Endodermal cell (in vitro differentiated cells): ENCODE measurements at regions not wholly inside any gene's neighbourhood (a gene's known extent, or its start where the extent isn't known, plus 50 kb on each side); places are given as distances from the start of the nearest gene placed in this dataset.

Experiments used
- DNase-seq: peaks from one replicate; pipeline ENCODE4 v3.0.0-alpha.2; 2017
- H3K27ac ChIP-seq: 2 replicates; pipeline ENCODE4 v1.5.1; 2013; ENCODE audit warnings: mild to moderate bottlenecking, low read depth, low read length, moderate library complexity
- H3K27me3 ChIP-seq: 2 replicates; pipeline ENCODE4 v1.6.1; 2013; ENCODE audit warnings: mild to moderate bottlenecking, low read length, moderate library complexity; ENCODE audit not compliant: insufficient read depth, control insufficient read depth, poor library complexity, severe bottlenecking
- H3K36me3 ChIP-seq: 2 replicates; pipeline ENCODE4 v1.7.0; 2013; ENCODE audit warnings: mild to moderate bottlenecking, low read length, moderate library complexity; ENCODE audit not compliant: control insufficient read depth, insufficient read depth
- H3K4me1 ChIP-seq: one replicate; pipeline ENCODE4 v1.7.0; 2013; ENCODE audit warnings: low read length; ENCODE audit not compliant: control insufficient read depth, insufficient read depth
- H3K4me3 ChIP-seq: 2 replicates; pipeline ENCODE4 v1.5.1; 2013; ENCODE audit warnings: mild to moderate bottlenecking, low read length, moderate library complexity
- H3K9ac ChIP-seq: 2 replicates; pipeline ENCODE4 v1.6.1; 2013; ENCODE audit warnings: mild to moderate bottlenecking, low read length, moderate library complexity; ENCODE audit not compliant: poor library complexity, severe bottlenecking; ENCODE audit errors: extremely low read depth
- H3K9me3 ChIP-seq: 2 replicates; pipeline ENCODE4 v1.6.1; 2013; ENCODE audit warnings: mild to moderate bottlenecking, low read length, moderate library complexity; ENCODE audit not compliant: control insufficient read depth
- H3K27ac Mint-ChIP-seq: 2 replicates; pipeline ENCODE4 v1.8.0; 2020; ENCODE audit warnings: mixed read lengths
- H3K27me3 Mint-ChIP-seq: 2 replicates; pipeline ENCODE4 v1.8.0; 2021; ENCODE audit warnings: mild to moderate bottlenecking, mixed read lengths; ENCODE audit not compliant: insufficient read depth
- H3K36me3 Mint-ChIP-seq: 2 replicates; pipeline ENCODE4 v1.8.0; 2020; ENCODE audit warnings: low read depth, mixed read lengths
- H3K4me1 Mint-ChIP-seq: 2 replicates; pipeline ENCODE4 v1.8.0; 2020; ENCODE audit warnings: mixed read lengths
- H3K4me3 Mint-ChIP-seq: 2 replicates; pipeline ENCODE4 v1.8.0; 2020; ENCODE audit warnings: mild to moderate bottlenecking, moderate library complexity, mixed read lengths
- H3K9me3 Mint-ChIP-seq: 2 replicates; pipeline ENCODE4 v1.8.0; 2020; ENCODE audit warnings: mild to moderate bottlenecking, mixed read lengths
- WGBS, 2 experiments: methylation state at CpG; one replicate each; pipeline versions ENCODE4 v1.1.5 to v1.1.7; 2013; ENCODE audit warnings: missing lambda C conversion rate in 2 of 2, mixed read lengths in 1 of 2; ENCODE audit not compliant: insufficient coverage in 1 of 2, insufficient read length in 1 of 2; 5-methylcytosine and 5-hydroxymethylcytosine counted together
- TF ChIP-seq, protein P1 (sequence below): fragments of 200-600 bp; sonication (generic); conservative IDR thresholded peaks from 2 replicates; pipeline ENCODE4 v1.5.0; 2021; ENCODE audit warnings: antibody characterized with exemption, mild to moderate bottlenecking

DNA sequence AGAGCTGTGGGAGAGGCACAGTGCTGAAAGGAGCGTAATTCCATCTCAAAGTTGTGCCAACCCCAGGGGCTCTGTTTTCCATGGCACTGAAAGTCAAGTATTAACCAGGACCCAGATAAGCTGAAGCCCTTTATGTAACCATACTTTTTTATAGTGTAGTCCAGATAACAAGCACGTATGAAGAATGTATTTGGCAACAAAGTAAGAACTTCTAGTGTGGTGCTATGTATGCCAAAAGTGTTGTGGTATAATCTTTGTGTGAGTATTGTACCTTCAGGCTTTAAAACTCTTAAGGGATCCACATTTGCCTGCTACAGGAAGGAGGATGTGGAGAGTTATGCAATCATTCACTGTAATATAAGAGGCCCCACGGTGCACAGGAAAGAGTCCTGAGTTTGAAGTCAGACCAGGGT is 129.4 kb downstream of the IBTK start:
- H3K27me3 Mint-ChIP-seq = no peaks in the 10 kb centered on the region
- TF ChIP-seq, protein P1, sequence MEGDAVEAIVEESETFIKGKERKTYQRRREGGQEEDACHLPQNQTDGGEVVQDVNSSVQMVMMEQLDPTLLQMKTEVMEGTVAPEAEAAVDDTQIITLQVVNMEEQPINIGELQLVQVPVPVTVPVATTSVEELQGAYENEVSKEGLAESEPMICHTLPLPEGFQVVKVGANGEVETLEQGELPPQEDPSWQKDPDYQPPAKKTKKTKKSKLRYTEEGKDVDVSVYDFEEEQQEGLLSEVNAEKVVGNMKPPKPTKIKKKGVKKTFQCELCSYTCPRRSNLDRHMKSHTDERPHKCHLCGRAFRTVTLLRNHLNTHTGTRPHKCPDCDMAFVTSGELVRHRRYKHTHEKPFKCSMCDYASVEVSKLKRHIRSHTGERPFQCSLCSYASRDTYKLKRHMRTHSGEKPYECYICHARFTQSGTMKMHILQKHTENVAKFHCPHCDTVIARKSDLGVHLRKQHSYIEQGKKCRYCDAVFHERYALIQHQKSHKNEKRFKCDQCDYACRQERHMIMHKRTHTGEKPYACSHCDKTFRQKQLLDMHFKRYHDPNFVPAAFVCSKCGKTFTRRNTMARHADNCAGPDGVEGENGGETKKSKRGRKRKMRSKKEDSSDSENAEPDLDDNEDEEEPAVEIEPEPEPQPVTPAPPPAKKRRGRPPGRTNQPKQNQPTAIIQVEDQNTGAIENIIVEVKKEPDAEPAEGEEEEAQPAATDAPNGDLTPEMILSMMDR = no peak
- Histone ChIP-seq H3K9me3 (no peaks in the 10 kb centered on the region), H3K27me3 (no peaks in the 10 kb centered on the region), H3K4me1 (no peaks in the 10 kb centered on the region), H3K4me3 (no peak overlapping the region), H3K9ac (no peak overlapping the region), H3K36me3 (no peaks in the 10 kb centered on the region), H3K27ac (no peak overlapping the region)
- no peak overlapping the region for H3K27ac Mint-ChIP-seq
- DNase-seq = no peak
- no peaks in the 10 kb centered on the region for H3K9me3 Mint-ChIP-seq
- WGBS, 2 experiments = 85 to 100% methylated on average over 1 to 3 of the region's 3 CpGs
- no peak overlapping the region for H3K4me3 Mint-ChIP-seq
- no peaks in the 10 kb centered on the region for H3K36me3 Mint-ChIP-seq
- peaks cover 5% of the 10 kb centered on the region for H3K4me1 Mint-ChIP-seq

DNA sequence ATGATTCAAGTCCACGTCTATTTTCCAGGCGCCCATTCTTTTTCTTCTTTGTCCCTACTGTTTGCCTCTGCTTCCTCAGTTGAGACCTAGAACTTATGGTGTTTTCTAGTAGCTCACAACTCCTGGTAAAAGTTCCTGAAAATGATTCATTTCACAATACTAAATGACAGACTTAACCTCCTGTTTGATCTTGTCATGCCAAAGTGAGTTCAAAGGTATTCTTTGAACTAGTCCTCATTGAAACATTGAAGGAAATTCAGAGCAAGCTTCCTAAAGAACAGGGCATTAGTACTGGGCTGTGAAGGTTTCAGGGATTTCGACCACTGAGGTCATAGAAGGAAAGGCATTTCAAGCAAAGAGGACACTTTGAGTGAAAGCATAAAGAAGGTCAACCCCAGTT is 132.8 kb downstream of the IBTK start:
- H3K27me3 Mint-ChIP-seq = no peaks in the 10 kb centered on the region
- Histone ChIP-seq H3K27me3 (no peaks in the 10 kb centered on the region), H3K4me3 (no peak overlapping the region), H3K36me3 (no peaks in the 10 kb centered on the region), H3K9me3 (peaks cover 9% of the 10 kb centered on the region), H3K4me1 (peaks cover 5% of the 10 kb centered on the region), H3K9ac (no peak overlapping the region), H3K27ac (no peak overlapping the region)
- peaks cover 7% of the 10 kb centered on the region for H3K9me3 Mint-ChIP-seq
- no peak overlapping the region for H3K27ac Mint-ChIP-seq
- H3K4me1 Mint-ChIP-seq = peaks cover 14% of the 10 kb centered on the region
- H3K36me3 Mint-ChIP-seq = no peaks in the 10 kb centered on the region
- DNase-seq = no peak
- 92 to 100% methylated on average over 3 of the region's 3 CpGs for WGBS, 2 experiments
- TF ChIP-seq, protein P1 = no peak
- H3K4me3 Mint-ChIP-seq = no peak overlapping the region

DNA sequence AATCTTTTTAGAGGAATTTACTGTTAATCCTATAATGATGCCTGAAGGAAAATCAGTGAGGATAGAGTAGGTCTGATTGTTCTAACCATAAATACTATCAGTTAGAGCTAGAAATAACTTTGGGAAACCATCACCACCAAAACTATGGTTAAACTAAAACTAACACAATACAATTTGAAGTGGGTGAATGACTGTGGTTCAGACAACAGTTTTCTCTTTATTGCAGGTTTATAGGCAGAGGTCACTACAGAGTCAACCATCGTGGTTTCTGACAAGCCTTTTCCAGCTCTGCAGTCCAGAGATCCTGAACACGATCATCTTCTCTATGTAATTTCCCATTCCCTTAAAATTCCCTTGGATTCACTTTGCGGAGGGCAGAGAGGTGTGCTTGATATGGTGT is 134.3 kb downstream of the IBTK start:
- H3K27me3 Mint-ChIP-seq = no peaks in the 10 kb centered on the region
- H3K9me3 Mint-ChIP-seq = peaks cover 15% of the 10 kb centered on the region
- peaks cover 14% of the 10 kb centered on the region for H3K4me1 Mint-ChIP-seq
- no peaks in the 10 kb centered on the region for H3K27me3 ChIP-seq
- peaks cover 17% of the 10 kb centered on the region for H3K9me3 ChIP-seq
- H3K36me3 ChIP-seq = no peaks in the 10 kb centered on the region
- H3K27ac Mint-ChIP-seq = no peak overlapping the region
- no peak overlapping the region for H3K27ac ChIP-seq
- peaks cover 5% of the 10 kb centered on the region for H3K4me1 ChIP-seq
- WGBS, 2 experiments = 90% methylated on average over 3 of the region's 3 CpGs; no CpG with 5 or more reads in 1 of the 2 experiments
- no peaks in the 10 kb centered on the region for H3K36me3 Mint-ChIP-seq
- no peak overlapping the region for H3K4me3 ChIP-seq
- H3K4me3 Mint-ChIP-seq = no peak overlapping the region
- no peak overlapping the region for H3K9ac ChIP-seq
- no peak for DNase-seq
- TF ChIP-seq, protein P1 = no peak
